ENCODE measurements at regions not wholly inside any gene's neighbourhood (a gene's known extent, or its start where the extent isn't known, plus 50 kb on each side); places are given as distances from the start of the nearest gene placed in this dataset.
A peak's percentile ranks its signal among the peaks of the same experiment; 100 is the strongest.
"Not testable (repeated sequence)": the region's sequence is repeated elsewhere in the genome, so short reads cannot be mapped to it uniquely, and the experiment has no call there.

DNA sequence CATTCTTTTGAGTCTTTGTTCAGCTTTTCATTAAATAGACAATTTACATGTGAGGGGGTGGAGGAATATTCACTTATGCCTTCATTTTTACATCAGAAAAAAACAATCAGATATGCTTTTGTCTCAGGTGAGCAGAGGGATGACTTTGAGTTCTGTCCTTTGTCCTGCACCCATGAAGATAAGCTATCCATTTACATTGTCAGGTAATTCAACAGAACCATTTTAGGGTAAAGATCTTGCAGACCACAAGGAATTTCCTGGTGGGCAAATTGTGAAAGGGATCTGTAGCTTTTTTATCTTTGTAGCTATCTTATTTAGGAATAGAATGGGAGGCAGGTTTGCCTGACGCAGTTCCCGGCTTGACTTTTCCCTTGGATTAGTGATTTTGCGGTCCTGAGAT, 242.7 kb upstream of the IRF2BP2 start:
- no peaks in the 10 kb centered on the region; the same call in 1 of the 2 replicates for H3K27me3 ChIP-seq (ENCODE audit: control insufficient read depth, insufficient read depth, low read length)
- H3K4me3 ChIP-seq (ENCODE audit: low read depth, low read length): no peak overlapping the region
- H3K36me3 ChIP-seq (ENCODE audit: control insufficient read depth, insufficient read depth, low read length): no peaks in the 10 kb centered on the region
- CTCF ChIA-PET: no interaction called here
- POLR2A ChIA-PET: no interaction called here
- TF ChIP-seq CTCF (IDR thresholded peaks at IDR 0.05; ENCODE audit: insufficient read depth, low read depth, low read length): no peak
- DNase-seq (ENCODE audit: low read depth): no peak

- Histone ChIP-seq H3K27me3 (ENCODE audit: control insufficient read depth, insufficient read depth, low read length) (no peaks in the 10 kb centered on the region; the same call in 1 of the 2 replicates), H3K36me3 (ENCODE audit: control insufficient read depth, insufficient read depth, low read length) (no peaks in the 10 kb centered on the region), H3K4me3 (ENCODE audit: low read depth, low read length) (no peak overlapping the region)
- no peak for TF ChIP-seq CTCF (IDR thresholded peaks at IDR 0.05; ENCODE audit: insufficient read depth, low read depth, low read length)
- ChIA-PET POLR2A (no interaction called here), CTCF (no interaction called here)
- DNase-seq (ENCODE audit: low read depth): no peak
Observed at GRCh38 chr1:234851450-234852438, 241.8 kb upstream of the IRF2BP2 start.

DNA sequence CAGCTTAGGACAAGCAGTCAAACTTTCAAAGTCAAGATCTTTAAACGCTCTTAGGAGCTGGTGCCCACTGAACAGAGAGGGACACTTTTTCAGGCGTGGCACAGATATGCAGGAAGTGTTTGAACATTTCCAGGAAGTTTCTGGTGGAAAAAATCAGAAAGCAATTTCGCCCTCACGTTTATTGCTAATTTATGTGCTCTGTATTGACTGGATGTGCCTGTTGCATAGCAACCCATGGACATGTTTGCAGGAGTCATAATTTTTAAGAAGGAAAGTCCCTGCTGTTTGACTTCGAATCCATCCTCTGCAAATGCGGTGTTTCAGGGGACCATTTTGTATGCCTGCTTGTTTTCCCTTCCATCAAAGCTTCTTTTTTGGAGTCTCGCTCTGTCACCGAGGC, 239.9 kb upstream of the IRF2BP2 start:
- ChIA-PET POLR2A (no interaction called here), CTCF (interaction anchor here (1.5 kb wide), 1 partner anchor 13 kb away, joined by 5 read pairs; no protein-coding TSS in a partner anchor)
- Histone ChIP-seq H3K36me3 (ENCODE audit: control insufficient read depth, insufficient read depth, low read length) (no peaks in the 10 kb centered on the region), H3K27me3 (ENCODE audit: control insufficient read depth, insufficient read depth, low read length) (no peaks in the 10 kb centered on the region; the same call in 1 of the 2 replicates), H3K4me3 (ENCODE audit: low read depth, low read length) (no peak overlapping the region)
- TF ChIP-seq CTCF (IDR thresholded peaks at IDR 0.05; ENCODE audit: insufficient read depth, low read depth, low read length): no peak
- no peak for DNase-seq (ENCODE audit: low read depth)

GRCh38 chr1:234848972-234849649, 239.1 kb upstream of the IRF2BP2 start:
- no peaks in the 10 kb centered on the region; the same call in 1 of the 2 replicates for H3K27me3 ChIP-seq (ENCODE audit: control insufficient read depth, insufficient read depth, low read length)
- no peak overlapping the region for H3K4me3 ChIP-seq (ENCODE audit: low read depth, low read length)
- no peak for TF ChIP-seq CTCF (IDR thresholded peaks at IDR 0.05; ENCODE audit: insufficient read depth, low read depth, low read length)
- peak; percentile 82 for DNase-seq (ENCODE audit: low read depth)
- H3K36me3 ChIP-seq (ENCODE audit: control insufficient read depth, insufficient read depth, low read length): no peaks in the 10 kb centered on the region
- POLR2A ChIA-PET: no interaction called here
- CTCF ChIA-PET: interaction anchor here (0.8 kb wide), 1 partner anchor 11 kb away, joined by 4 read pairs; no protein-coding TSS in a partner anchor

DNA sequence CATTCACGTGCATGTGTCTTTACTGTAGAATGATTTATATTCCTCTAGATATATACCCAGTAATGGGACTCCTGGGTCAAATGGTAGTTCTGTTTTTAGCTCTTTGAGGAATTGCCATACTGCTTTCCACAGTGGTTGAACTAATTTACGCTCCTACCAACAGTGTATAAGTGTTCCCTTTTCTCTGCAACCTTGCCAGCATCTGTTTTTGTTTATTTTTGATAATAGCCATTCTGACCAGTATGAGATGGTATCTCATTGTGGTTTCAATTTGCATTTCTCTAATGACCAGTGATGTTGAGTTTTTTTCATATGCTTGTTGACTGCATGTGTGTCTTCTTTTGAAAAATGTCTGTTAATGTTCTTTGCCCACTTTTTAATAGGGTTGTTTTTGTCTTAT, 236.8 kb upstream of the IRF2BP2 start:
- H3K27me3 ChIP-seq (ENCODE audit: control insufficient read depth, insufficient read depth, low read length); H3K36me3 ChIP-seq (ENCODE audit: control insufficient read depth, insufficient read depth, low read length); DNase-seq (ENCODE audit: low read depth); H3K4me3 ChIP-seq (ENCODE audit: low read depth, low read length); POLR2A ChIA-PET; CTCF ChIA-PET: not testable (repeated sequence)

Data from BJ (cell line).